ENCODE measurements at regions not wholly inside any gene's neighbourhood (a gene's known extent, or its start where the extent isn't known, plus 50 kb on each side); places are given as distances from the start of the nearest gene placed in this dataset.

DNA sequence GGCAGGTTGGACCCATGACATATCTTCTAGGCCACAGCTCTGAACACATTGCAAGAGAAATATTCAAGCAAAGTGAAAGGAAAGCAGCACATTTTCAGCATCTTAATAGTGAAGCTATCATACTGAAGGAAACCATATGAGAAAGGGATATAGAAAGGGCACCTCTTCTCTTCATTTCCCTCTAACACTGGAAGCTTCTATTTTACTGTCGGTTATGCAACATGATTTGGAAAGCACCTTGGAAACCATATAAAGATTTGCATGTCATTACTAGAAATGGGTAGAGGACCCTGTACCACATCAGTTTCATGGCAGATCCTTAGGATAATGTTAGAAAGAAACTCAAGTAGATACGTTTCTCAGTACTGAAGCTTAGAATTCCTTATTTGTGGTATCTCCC is 70.5 kb upstream of the HMGN3 start:
- no peaks in the 10 kb centered on the region for H3K36me3 ChIP-seq
- DNase-seq (ENCODE audit: low spot score): no peak
- no peaks in the 10 kb centered on the region for H3K4me1 ChIP-seq (replicated peaks)
- H3K27me3 ChIP-seq (replicated peaks; ENCODE audit: insufficient read depth): no peaks in the 10 kb centered on the region
- intact Hi-C loops (cut with DNase I): no loop called here
- 74% methylated on average over 2 of the region's 2 CpGs for WGBS
- no peak overlapping the region for H3K27ac ChIP-seq
- no peak overlapping the region for H3K4me3 ChIP-seq
- TF ChIP-seq POLR2AphosphoS5 (IDR thresholded peaks at IDR 0.05) (no peak), POLR2A (IDR thresholded peaks at IDR 0.05) (no peak)
- TF ChIP-seq, protein P1, sequence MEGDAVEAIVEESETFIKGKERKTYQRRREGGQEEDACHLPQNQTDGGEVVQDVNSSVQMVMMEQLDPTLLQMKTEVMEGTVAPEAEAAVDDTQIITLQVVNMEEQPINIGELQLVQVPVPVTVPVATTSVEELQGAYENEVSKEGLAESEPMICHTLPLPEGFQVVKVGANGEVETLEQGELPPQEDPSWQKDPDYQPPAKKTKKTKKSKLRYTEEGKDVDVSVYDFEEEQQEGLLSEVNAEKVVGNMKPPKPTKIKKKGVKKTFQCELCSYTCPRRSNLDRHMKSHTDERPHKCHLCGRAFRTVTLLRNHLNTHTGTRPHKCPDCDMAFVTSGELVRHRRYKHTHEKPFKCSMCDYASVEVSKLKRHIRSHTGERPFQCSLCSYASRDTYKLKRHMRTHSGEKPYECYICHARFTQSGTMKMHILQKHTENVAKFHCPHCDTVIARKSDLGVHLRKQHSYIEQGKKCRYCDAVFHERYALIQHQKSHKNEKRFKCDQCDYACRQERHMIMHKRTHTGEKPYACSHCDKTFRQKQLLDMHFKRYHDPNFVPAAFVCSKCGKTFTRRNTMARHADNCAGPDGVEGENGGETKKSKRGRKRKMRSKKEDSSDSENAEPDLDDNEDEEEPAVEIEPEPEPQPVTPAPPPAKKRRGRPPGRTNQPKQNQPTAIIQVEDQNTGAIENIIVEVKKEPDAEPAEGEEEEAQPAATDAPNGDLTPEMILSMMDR (IDR thresholded peaks at IDR 0.05): no peak
- no peaks in the 10 kb centered on the region for H3K9me3 ChIP-seq

DNA sequence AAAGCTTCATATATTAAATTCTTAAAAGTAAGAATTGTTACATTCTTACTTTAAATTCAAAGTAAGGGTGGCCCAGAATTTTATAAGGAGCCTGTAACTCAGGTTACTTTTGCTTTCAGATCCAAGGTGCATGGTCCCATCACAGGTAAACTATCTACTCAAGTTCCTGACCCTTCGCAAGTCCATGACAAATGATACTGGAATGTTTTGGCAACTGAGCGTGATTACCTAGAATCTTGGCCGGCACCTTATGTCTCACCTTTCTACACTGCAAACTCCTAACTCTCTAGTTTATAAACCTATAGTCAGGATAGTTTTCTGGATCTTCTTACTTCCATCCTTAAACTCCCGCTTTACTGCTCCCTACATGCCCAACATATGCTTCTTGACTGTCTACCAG is 67.9 kb upstream of the HMGN3 start:
- 73% methylated on average over 4 of the region's 4 CpGs for WGBS
- H3K4me3 ChIP-seq: no peak overlapping the region
- TF ChIP-seq POLR2AphosphoS5 (IDR thresholded peaks at IDR 0.05): no peak
- TF ChIP-seq POLR2A (IDR thresholded peaks at IDR 0.05): no peak
- DNase-seq (ENCODE audit: low spot score): no peak
- intact Hi-C loops (cut with DNase I): no loop called here
- no peak overlapping the region for H3K27ac ChIP-seq
- no peaks in the 10 kb centered on the region for H3K27me3 ChIP-seq (replicated peaks; ENCODE audit: insufficient read depth)
- H3K4me1 ChIP-seq (replicated peaks): no peaks in the 10 kb centered on the region
- no peaks in the 10 kb centered on the region for H3K36me3 ChIP-seq
- no peaks in the 10 kb centered on the region for H3K9me3 ChIP-seq

DNA sequence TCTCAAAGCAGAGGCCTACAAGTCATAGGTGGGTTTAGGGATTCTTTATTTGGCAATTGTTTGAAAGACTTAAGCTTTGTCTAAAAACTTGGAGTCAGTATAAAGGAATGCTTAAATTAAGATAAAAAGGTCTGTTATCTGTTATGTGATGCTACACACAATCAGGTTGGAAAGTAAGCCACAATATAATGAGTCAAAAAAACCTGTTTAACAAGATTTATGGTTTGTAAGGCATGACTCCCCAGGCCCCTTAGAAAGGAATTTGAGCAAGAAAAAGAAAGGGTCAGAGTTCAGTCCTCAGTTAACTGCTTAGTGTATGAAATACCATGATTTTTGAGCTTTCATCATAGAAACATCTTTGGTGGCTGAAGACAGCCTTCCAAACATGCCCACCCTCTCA is 66.8 kb upstream of the HMGN3 start:
- Histone ChIP-seq H3K36me3 (no peaks in the 10 kb centered on the region), H3K9me3 (no peaks in the 10 kb centered on the region), H3K4me3 (no peak overlapping the region), H3K27me3 (replicated peaks; ENCODE audit: insufficient read depth) (no peaks in the 10 kb centered on the region), H3K27ac (no peak overlapping the region), H3K4me1 (replicated peaks) (no peaks in the 10 kb centered on the region)
- DNase-seq (ENCODE audit: low spot score): no peak
- TF ChIP-seq, protein P1 (IDR thresholded peaks at IDR 0.05): no peak
- no peak for TF ChIP-seq POLR2A (IDR thresholded peaks at IDR 0.05)
- TF ChIP-seq POLR2AphosphoS5 (IDR thresholded peaks at IDR 0.05): no peak
- intact Hi-C loops (cut with DNase I): no loop called here

DNA sequence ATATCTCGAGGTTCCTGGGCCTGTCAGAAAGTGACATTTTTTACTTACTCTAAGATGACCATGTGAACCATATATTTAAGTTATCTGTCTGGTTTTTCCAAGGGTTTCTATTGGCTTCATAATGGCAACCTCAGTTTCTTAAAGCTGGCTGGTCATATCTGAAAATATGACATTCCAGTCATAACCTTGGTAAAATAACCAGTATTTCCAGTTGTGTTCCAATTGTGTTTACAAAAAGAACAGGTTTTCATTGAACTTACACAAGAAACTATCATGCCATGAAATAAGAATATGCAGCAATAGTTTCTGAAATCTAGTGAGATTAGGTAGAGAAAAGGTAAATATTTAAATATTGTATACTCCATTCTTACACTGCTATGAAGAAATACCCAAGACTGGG is 61.7 kb upstream of the HMGN3 start:
- Histone ChIP-seq H3K4me1 (replicated peaks) (no peaks in the 10 kb centered on the region), H3K9me3 (no peaks in the 10 kb centered on the region), H3K36me3 (no peaks in the 10 kb centered on the region), H3K27ac (no peak overlapping the region), H3K27me3 (replicated peaks; ENCODE audit: insufficient read depth) (no peaks in the 10 kb centered on the region), H3K4me3 (no peak overlapping the region)
- no peak for DNase-seq (ENCODE audit: low spot score)
- TF ChIP-seq, protein P1 (IDR thresholded peaks at IDR 0.05): no peak
- no peak for TF ChIP-seq POLR2AphosphoS5 (IDR thresholded peaks at IDR 0.05)
- intact Hi-C loops (cut with DNase I): no loop called here
- WGBS: 97% methylated on average over 1 of the region's 1 CpG

Small RNAs in the stretch of these regions (small RNA-seq; reads per million reads assigned to genes)
- gene AL078601.1 (0 reads per million in 2 donors), gene RF00019 (0 reads per million in 2 donors)
